LoVo (cell line): ENCODE measurements at regions not wholly inside any gene's neighbourhood (a gene's known extent, or its start where the extent isn't known, plus 50 kb on each side); places are given as distances from the start of the nearest gene placed in this dataset.

Experiments used
- DNase-seq: peaks from one replicate; pipeline ENCODE4 v3.0.0-alpha.2; 2016; ENCODE audit warnings: low spot score

- DNase-seq, result no peak
Observed at GRCh38 chr5:90193185-90193822, 216.3 kb downstream of the CETN3 start.

GRCh38 chr5:90191352-90192045 lies 218.1 kb downstream of the CETN3 start:
- DNase-seq, result peak; percentile 38

GRCh38 chr5:90185897-90186468 lies 223.6 kb downstream of the CETN3 start:
- no peak for DNase-seq

GRCh38 chr5:90184764-90185163 lies 224.8 kb downstream of the CETN3 start:
- no peak for DNase-seq

- DNase-seq, result no peak
Observed at GRCh38 chr5:90182726-90183125, 226.8 kb downstream of the CETN3 start.

GRCh38 chr5:90174236-90174635 lies 235.3 kb downstream of the CETN3 start:
- no peak for DNase-seq

- DNase-seq, result no peak
Observed at GRCh38 chr5:90173299-90174030, 236.1 kb downstream of the CETN3 start.

- DNase-seq, result no peak
Observed at GRCh38 chr5:90171466-90171865, 238.1 kb downstream of the CETN3 start.

GRCh38 chr5:90170261-90170660 lies 239.3 kb downstream of the CETN3 start:
- no peak for DNase-seq

GRCh38 chr5:90169078-90169477 lies 240.5 kb downstream of the CETN3 start:
- DNase-seq, result no peak

- no peak for DNase-seq
Observed at GRCh38 chr5:90168399-90168798, 241.2 kb downstream of the CETN3 start.

- DNase-seq, result no peak
Observed at GRCh38 chr5:90166816-90167215, 242.7 kb downstream of the CETN3 start.

- DNase-seq, result no peak
Observed at GRCh38 chr5:90162324-90162723, 247.2 kb downstream of the CETN3 start.

GRCh38 chr5:90161414-90161813 lies 248.1 kb downstream of the CETN3 start:
- DNase-seq, result peak; percentile 24

GRCh38 chr5:90158131-90158530 lies 251.4 kb downstream of the CETN3 start:
- no peak for DNase-seq

- no peak for DNase-seq
Observed at GRCh38 chr5:90153031-90153430, 256.5 kb downstream of the CETN3 start.

GRCh38 chr5:90144625-90145327 lies 264.8 kb downstream of the CETN3 start:
- no peak for DNase-seq

GRCh38 chr5:90142541-90142940 lies 267.0 kb downstream of the CETN3 start:
- no peak for DNase-seq

GRCh38 chr5:90141984-90142383 lies 267.6 kb downstream of the CETN3 start:
- DNase-seq, result no peak

- DNase-seq, result no peak
Observed at GRCh38 chr5:90136952-90137528, 272.5 kb downstream of the CETN3 start.

- DNase-seq, result no peak
Observed at GRCh38 chr5:90135779-90136378, 273.7 kb downstream of the CETN3 start.
